GM18870 (cell line): ENCODE measurements at regions not wholly inside any gene's neighbourhood (a gene's known extent, or its start where the extent isn't known, plus 50 kb on each side); places are given as distances from the start of the nearest gene placed in this dataset.

Experiments used
- ATAC-seq: cut with Tn5 transposase; IDR thresholded peaks from one replicate; pipeline ENCODE4 v1.9.1; 2021; ENCODE audit warnings: moderate library complexity; ENCODE audit not compliant: unreplicated experiment

- ATAC-seq = no peak
Measured at GRCh38 chr18:28712172-28712571, 535.2 kb upstream of the CDH2 start.

GRCh38 chr18:28711096-28711495 is 534.2 kb upstream of the CDH2 start:
- ATAC-seq = no peak

GRCh38 chr18:28707006-28707405 is 530.1 kb upstream of the CDH2 start:
- no peak for ATAC-seq

GRCh38 chr18:28706397-28706796 is 529.5 kb upstream of the CDH2 start:
- ATAC-seq = no peak

GRCh38 chr18:28705482-28705881 is 528.6 kb upstream of the CDH2 start:
- ATAC-seq = no peak

- no peak for ATAC-seq
Measured at GRCh38 chr18:28692337-28692736, 515.4 kb upstream of the CDH2 start.

GRCh38 chr18:28691496-28691840 is 514.5 kb upstream of the CDH2 start:
- ATAC-seq = no peak

- no peak for ATAC-seq
Measured at GRCh38 chr18:28690836-28691495, 514.0 kb upstream of the CDH2 start.

GRCh38 chr18:28690100-28690499 is 513.2 kb upstream of the CDH2 start:
- no peak for ATAC-seq

- ATAC-seq = no peak
Measured at GRCh38 chr18:28689588-28689987, 512.7 kb upstream of the CDH2 start.

GRCh38 chr18:28684746-28685355 is 507.9 kb upstream of the CDH2 start:
- ATAC-seq = no peak

GRCh38 chr18:28682912-28683311 is 506.0 kb upstream of the CDH2 start:
- ATAC-seq = no peak

- ATAC-seq = no peak
Measured at GRCh38 chr18:28669165-28669564, 492.2 kb upstream of the CDH2 start.

GRCh38 chr18:28666216-28666615 is 489.3 kb upstream of the CDH2 start:
- ATAC-seq = no peak

- ATAC-seq = no peak
Measured at GRCh38 chr18:28657961-28658360, 481.0 kb upstream of the CDH2 start.

- ATAC-seq = no peak
Measured at GRCh38 chr18:28652654-28653053, 475.7 kb upstream of the CDH2 start.

- no peak for ATAC-seq
Measured at GRCh38 chr18:28651298-28651697, 474.4 kb upstream of the CDH2 start.

- no peak for ATAC-seq
Measured at GRCh38 chr18:28650860-28651259, 473.9 kb upstream of the CDH2 start.

- no peak for ATAC-seq
Measured at GRCh38 chr18:28647961-28648360, 471.0 kb upstream of the CDH2 start.

GRCh38 chr18:28637897-28638296 is 461.0 kb upstream of the CDH2 start:
- ATAC-seq = no peak

- no peak for ATAC-seq
Measured at GRCh38 chr18:28635530-28635929, 458.6 kb upstream of the CDH2 start.

GRCh38 chr18:28626756-28627155 is 449.8 kb upstream of the CDH2 start:
- ATAC-seq = no peak

- no peak for ATAC-seq
Measured at GRCh38 chr18:28607991-28608390, 431.1 kb upstream of the CDH2 start.
